Activated naive CD8-positive, alpha-beta T cell treated with anti-CD3 and anti-CD28 coated beads, Interleukin-2, amount 10 ng/mL, durations not matched to agents 7 days and 5 days (primary cell): ENCODE measurements at regions not wholly inside any gene's neighbourhood (a gene's known extent, or its start where the extent isn't known, plus 50 kb on each side); places are given as distances from the start of the nearest gene placed in this dataset.

Experiments used
- ATAC-seq: fragments of 150-1000 bp; cut with Tn5 transposase; one replicate; pipeline ENCODE4 v1.10.0; 2021; ENCODE audit warnings: low read depth, moderate library complexity
- POLR2A ChIA-PET: fragments of 350-600 bp; sonication (Branson Sonifier 250); formaldehyde crosslinking; loops from one replicate; lab custom pipeline; 2021; ENCODE audit warnings: antibody characterized with exemption; lab: Charles Lee
- DNase-seq: peaks from one replicate; pipeline ENCODE4 v3.0.0; 2021
- H3K27ac Mint-ChIP-seq: one replicate; pipeline ENCODE4 v1.8.0; 2022; ENCODE audit warnings: mild to moderate bottlenecking, mixed read lengths
- H3K27me3 Mint-ChIP-seq: one replicate; pipeline ENCODE4 v1.8.0; 2022; ENCODE audit warnings: mild to moderate bottlenecking, moderate library complexity, mixed read lengths
- H3K36me3 Mint-ChIP-seq: one replicate; pipeline ENCODE4 v1.8.0; 2021; ENCODE audit warnings: mild to moderate bottlenecking, mixed read lengths
- H3K4me1 Mint-ChIP-seq: one replicate; pipeline ENCODE4 v1.8.0; 2021; ENCODE audit warnings: mixed read lengths
- H3K4me3 Mint-ChIP-seq: one replicate; pipeline ENCODE4 v1.8.0; 2022; ENCODE audit warnings: mild to moderate bottlenecking, moderate library complexity, mixed read lengths
- H3K9me3 Mint-ChIP-seq: one replicate; pipeline ENCODE4 v1.8.0; 2021; ENCODE audit warnings: mixed read lengths

DNA sequence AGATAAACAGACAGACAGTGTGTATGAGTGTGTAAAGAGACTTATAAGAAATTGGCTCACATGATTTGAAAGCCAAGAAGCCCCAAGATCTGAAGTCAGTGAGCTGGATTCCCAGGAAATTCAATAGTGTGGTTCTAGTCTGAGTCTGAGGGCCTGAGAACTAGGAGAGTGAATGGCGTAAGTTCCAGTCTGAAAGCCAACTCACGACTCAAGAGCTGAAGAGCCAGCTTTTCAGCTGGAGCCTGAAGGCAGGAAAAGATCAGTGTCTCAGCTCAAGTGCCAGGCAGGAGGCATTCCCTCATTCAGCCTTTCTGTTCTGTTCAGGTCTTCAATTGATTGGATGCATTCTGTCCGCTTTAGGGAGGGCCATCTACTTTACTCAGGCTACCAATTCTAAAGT is 257.2 kb downstream of the PLPP3 start:
- no peak for ATAC-seq
- POLR2A ChIA-PET: no interaction called here
- H3K4me3 Mint-ChIP-seq: no peak overlapping the region

DNA sequence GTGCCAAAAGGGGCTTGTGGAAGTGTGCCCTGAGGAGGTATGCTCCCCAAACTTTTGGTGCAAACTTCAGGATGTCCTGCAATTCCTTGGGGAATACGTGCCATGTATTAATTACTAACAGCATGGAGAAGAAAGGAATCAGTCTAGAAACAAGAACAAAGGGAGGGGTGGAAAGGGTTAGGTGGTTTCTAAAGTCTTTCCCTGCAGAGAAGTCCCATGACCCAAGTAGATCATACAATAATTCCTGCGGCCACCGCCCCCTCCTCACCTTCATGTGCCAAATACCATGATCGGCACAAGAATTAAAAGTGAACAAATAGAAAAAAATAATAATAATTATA is 258.2 kb downstream of the PLPP3 start:
- no peaks in the 10 kb centered on the region for H3K4me1 Mint-ChIP-seq
- DNase-seq (no peak), ATAC-seq (no peak)
- H3K27ac Mint-ChIP-seq: no peak overlapping the region
- H3K36me3 Mint-ChIP-seq: no peaks in the 10 kb centered on the region
- no peak overlapping the region for H3K4me3 Mint-ChIP-seq
- POLR2A ChIA-PET: no interaction called here
- no peaks in the 10 kb centered on the region for H3K9me3 Mint-ChIP-seq
- H3K27me3 Mint-ChIP-seq: no peaks in the 10 kb centered on the region

More for the DNA sequence above, 257.2 kb downstream of the PLPP3 start:
- no peak for DNase-seq
- Mint-ChIP-seq H3K27me3 (no peaks in the 10 kb centered on the region), H3K4me1 (no peaks in the 10 kb centered on the region), H3K36me3 (no peaks in the 10 kb centered on the region), H3K27ac (no peak overlapping the region), H3K9me3 (no peaks in the 10 kb centered on the region)

DNA sequence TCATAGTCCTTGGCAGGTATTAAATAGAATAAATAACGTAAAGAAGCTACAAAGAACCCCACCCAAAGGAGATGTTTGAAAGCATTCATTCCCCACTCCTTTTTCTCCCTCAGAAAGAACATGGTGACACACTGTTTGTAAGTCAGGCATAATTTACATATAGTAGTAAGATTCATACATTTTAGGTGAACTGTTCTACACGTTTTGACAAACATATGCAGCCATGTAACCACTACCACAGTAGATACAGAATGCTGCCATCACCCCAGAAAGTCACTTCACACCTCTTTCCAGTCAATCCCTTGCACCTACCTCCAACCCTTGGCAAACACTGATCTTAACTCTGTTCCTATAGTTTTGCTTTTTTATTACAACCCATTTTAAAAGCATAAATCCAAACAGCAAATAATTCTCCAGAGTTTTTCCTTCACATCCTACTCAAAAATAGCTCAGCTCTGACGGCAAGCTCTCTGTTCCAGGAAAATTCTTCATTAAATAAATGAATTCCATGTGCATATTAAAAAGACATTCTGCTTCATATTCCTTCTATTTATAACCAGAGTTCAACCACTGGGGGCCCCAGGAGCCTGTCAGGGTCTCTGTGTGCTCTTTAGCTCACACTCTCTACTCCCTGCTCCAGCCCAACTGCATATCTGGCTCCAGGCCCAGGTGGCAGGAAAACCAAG is 258.8 kb downstream of the PLPP3 start:
- POLR2A ChIA-PET: no interaction called here
- Mint-ChIP-seq H3K4me1 (no peaks in the 10 kb centered on the region), H3K36me3 (no peaks in the 10 kb centered on the region), H3K27ac (no peak overlapping the region), H3K4me3 (no peak overlapping the region), H3K27me3 (no peaks in the 10 kb centered on the region), H3K9me3 (no peaks in the 10 kb centered on the region)
- DNase-seq: no peak
- no peak for ATAC-seq

DNA sequence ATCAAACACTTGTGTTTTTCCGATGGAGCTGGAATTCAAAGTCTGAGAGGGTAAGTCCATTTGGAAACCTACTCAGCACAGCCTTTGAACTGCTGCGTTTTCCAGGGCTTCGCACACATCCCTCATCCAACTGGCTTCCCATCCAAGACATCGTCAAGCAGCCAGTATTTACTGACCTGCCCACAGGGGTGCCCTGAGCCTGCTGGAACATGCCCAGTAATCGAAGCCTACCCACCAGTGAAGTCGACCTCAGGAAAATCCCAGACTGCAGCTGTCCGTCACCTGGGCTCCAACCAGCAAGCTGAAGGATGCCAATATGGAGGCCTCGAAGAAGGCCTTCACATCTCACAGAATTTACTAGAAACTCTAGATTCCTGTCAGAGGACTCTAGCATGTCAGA is 261.6 kb downstream of the PLPP3 start:
- no peak overlapping the region for H3K27ac Mint-ChIP-seq

DNA sequence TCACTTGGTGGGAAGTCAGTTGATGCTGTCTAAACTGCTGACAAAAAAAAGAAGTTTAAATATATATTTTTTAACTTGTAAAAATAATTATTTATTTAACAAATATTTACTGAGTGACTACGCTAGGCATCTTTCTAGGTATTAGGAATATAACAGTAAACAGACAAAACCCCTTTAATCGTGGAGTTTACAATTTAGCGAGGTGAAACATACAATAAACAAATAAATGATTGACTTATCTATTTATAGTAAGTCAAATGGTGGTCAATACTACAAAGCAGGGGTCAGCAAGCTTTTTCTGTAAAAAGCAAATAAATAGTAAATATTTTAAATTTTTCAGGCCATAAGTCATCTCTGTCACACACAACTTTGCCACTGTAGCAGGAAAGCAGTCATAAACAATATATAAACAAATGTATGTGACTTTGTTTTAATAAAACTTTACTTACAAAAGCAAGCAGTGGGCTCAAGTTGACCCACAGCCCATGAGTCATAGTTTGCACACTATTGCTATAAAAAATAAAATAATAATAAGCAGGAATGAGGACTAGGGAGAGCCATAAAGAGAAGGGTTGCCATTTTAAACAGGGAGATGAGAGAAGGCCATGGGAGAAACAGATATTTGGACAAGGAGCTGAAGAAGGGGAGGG is 263.9 kb downstream of the PLPP3 start:
- Mint-ChIP-seq H3K27ac (no peak overlapping the region), H3K27me3 (no peaks in the 10 kb centered on the region), H3K4me3 (no peak overlapping the region), H3K36me3 (no peaks in the 10 kb centered on the region), H3K4me1 (no peaks in the 10 kb centered on the region), H3K9me3 (peaks cover 2% of the 10 kb centered on the region)
- no peak for ATAC-seq
- no peak for DNase-seq
- POLR2A ChIA-PET: no interaction called here

More for the DNA sequence above, 261.6 kb downstream of the PLPP3 start:
- Mint-ChIP-seq H3K4me1 (no peaks in the 10 kb centered on the region), H3K4me3 (no peak overlapping the region), H3K9me3 (peaks cover 2% of the 10 kb centered on the region), H3K27me3 (no peaks in the 10 kb centered on the region), H3K36me3 (no peaks in the 10 kb centered on the region)
- POLR2A ChIA-PET: no interaction called here
- ATAC-seq (no peak), DNase-seq (no peak)

DNA sequence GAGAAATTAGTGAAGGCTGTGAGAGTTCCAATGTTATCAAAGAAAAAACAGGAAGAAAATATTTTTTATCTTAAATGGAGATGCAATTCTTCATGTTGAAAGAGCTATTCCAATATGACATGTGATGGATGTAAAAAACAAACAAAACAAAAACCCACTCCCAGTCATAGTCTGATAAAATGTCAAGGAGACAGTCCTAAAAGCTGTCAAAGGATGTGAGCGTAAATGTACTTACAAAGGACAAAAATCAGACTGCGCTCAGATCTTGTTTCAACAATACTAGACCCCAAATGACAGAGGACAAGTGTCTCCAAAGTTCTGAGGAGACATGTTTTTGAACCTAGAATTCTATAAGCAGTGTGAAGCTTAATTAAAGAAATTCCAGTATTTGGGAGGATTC is 265.8 kb downstream of the PLPP3 start:
- POLR2A ChIA-PET: no interaction called here
- Mint-ChIP-seq H3K4me3 (no peak overlapping the region), H3K27me3 (no peaks in the 10 kb centered on the region), H3K9me3 (peaks cover 2% of the 10 kb centered on the region), H3K4me1 (no peaks in the 10 kb centered on the region), H3K36me3 (no peaks in the 10 kb centered on the region), H3K27ac (no peak overlapping the region)
- DNase-seq: no peak
- no peak for ATAC-seq

DNA sequence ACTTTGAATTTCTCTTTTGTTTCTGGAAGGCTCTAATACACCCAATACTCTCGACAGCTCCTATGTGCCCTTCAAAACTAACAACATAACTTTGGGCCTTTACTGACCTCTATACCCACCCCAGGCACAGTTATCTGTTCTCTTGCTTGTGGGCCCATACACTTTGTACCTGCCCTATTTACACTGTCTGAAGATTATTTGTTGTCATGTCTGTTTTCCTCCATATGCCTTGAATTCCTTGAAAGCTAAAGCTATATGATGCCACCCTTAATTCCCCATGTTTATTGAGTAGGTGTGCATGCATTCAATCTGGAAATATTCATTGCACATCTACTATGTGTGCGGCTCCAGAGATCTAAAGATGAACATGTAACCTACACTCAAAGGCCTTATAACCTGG is 267.6 kb downstream of the PLPP3 start:
- ATAC-seq (no peak), DNase-seq (no peak)
- Mint-ChIP-seq H3K4me3 (no peak overlapping the region), H3K9me3 (peaks cover 4% of the 10 kb centered on the region), H3K4me1 (no peaks in the 10 kb centered on the region), H3K27me3 (no peaks in the 10 kb centered on the region), H3K36me3 (no peaks in the 10 kb centered on the region), H3K27ac (no peak overlapping the region)
- POLR2A ChIA-PET: no interaction called here

DNA sequence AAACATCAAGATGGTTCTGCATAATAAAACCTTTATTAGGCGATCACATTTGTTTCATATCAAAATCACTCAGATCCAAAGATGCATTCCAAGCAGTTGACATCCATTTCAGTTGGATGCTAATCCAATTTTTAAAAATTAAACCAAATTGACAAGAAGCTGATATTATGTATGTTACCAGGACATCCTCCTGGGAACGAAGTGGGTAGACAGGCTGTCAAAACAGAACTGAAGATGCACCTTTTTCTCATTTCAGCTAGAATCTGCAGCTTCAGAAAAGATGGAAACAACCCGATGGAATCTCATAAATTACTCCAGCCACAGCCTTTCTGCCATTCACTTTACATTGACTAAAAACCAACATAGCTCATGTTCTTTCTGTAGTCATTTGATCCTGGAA is 268.4 kb downstream of the PLPP3 start:
- no peaks in the 10 kb centered on the region for H3K36me3 Mint-ChIP-seq

DNA sequence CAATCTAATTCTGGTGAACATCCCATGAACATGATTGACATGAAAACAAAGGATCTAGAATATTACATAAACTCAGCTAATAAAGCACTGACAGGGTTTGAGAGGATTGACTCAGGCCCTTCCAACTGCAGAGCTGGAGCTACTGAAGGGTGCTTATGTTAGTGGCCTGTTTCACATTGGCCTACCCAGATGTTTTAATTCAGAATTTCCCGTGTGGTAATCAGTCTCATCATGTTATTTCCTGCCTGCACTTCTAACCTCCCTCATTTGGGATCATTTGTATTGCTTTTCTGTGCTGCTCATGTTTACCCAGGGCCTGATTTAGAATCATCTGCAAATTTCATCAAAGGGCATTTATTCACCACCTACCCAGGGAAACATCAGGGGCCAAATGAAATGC is 270.3 kb downstream of the PLPP3 start:
- peaks cover 4% of the 10 kb centered on the region for H3K9me3 Mint-ChIP-seq
- POLR2A ChIA-PET: no interaction called here
- ATAC-seq (no peak), DNase-seq (no peak)
- no peaks in the 10 kb centered on the region for H3K4me1 Mint-ChIP-seq
- H3K27ac Mint-ChIP-seq: no peak overlapping the region
- H3K36me3 Mint-ChIP-seq: no peaks in the 10 kb centered on the region
- no peaks in the 10 kb centered on the region for H3K27me3 Mint-ChIP-seq
- H3K4me3 Mint-ChIP-seq: no peak overlapping the region

More for the DNA sequence above, 268.4 kb downstream of the PLPP3 start:
- Mint-ChIP-seq H3K4me1 (no peaks in the 10 kb centered on the region), H3K27ac (no peak overlapping the region), H3K4me3 (no peak overlapping the region), H3K27me3 (no peaks in the 10 kb centered on the region), H3K9me3 (peaks cover 4% of the 10 kb centered on the region)
- ATAC-seq (no peak), DNase-seq (no peak)
- POLR2A ChIA-PET: no interaction called here

DNA sequence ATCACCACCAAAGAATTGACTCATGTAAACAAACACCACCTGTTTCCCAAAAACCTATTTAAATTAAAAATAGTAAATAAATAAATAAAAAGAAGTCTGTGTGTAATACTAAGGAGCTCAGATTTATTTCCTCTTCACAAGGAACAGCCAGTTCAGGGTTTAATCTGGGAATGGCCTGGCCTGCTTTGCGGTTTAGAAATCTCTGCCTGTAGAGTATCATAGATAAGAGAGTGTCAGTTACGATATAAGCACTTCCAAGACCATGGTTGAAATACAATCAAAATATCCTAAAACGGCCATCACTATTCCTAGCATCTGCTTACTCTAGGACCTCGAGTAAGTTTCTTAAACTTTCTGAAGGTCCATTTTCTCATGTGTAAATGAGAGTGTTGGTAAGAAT is 274.4 kb downstream of the PLPP3 start:
- Mint-ChIP-seq H3K27me3 (no peaks in the 10 kb centered on the region), H3K9me3 (peaks cover 2% of the 10 kb centered on the region), H3K27ac (no peak overlapping the region), H3K4me1 (no peaks in the 10 kb centered on the region), H3K4me3 (no peak overlapping the region), H3K36me3 (no peaks in the 10 kb centered on the region)
- POLR2A ChIA-PET: no interaction called here
- no peak for ATAC-seq
- no peak for DNase-seq

DNA sequence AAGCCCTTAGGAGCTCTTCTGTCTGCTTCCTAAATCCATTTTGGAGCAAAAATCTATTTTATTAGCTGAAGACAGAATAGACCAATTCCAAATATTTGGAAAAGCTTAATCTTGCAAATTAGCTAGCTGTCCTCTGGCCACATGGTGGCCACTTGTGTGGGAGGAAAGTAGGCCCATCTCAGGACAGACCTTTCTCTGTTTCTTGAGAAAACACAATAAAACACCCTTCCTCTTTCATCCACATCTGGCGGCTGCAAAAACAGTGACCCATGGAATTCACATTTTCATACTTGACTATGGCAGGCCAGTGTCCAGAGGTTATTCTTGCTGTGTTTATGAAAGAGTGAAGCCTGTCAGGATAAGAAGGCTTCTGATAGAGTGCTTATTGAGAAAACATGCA is 275.6 kb downstream of the PLPP3 start:
- Mint-ChIP-seq H3K27ac (no peak overlapping the region), H3K4me1 (no peaks in the 10 kb centered on the region), H3K4me3 (no peak overlapping the region), H3K27me3 (no peaks in the 10 kb centered on the region), H3K9me3 (peaks cover 2% of the 10 kb centered on the region), H3K36me3 (no peaks in the 10 kb centered on the region)
- DNase-seq: no peak
- no peak for ATAC-seq
- POLR2A ChIA-PET: no interaction called here

DNA sequence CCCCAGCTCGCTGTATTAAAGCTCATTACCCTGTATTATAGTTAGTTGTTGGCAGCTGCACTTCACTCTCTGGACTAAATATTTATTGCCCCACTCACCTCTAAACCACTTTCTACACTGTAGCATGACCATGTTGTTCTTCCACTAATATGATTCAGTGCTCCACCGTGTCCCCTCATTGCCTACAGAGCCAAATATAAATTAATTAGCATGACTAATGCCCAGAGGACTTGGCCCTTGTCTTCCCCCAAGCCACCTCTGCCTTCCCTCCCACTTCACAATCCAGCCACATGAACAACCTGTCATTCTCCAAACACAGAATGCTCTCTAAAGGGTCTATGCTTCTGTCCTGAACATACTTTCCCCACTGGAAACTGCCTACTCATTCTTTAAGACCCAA is 276.5 kb downstream of the PLPP3 start:
- Mint-ChIP-seq H3K4me1 (no peaks in the 10 kb centered on the region), H3K27ac (no peak overlapping the region), H3K36me3 (no peaks in the 10 kb centered on the region), H3K27me3 (no peaks in the 10 kb centered on the region), H3K4me3 (no peak overlapping the region), H3K9me3 (peaks cover 2% of the 10 kb centered on the region)
- POLR2A ChIA-PET: no interaction called here
- no peak for ATAC-seq
- DNase-seq: no peak

DNA sequence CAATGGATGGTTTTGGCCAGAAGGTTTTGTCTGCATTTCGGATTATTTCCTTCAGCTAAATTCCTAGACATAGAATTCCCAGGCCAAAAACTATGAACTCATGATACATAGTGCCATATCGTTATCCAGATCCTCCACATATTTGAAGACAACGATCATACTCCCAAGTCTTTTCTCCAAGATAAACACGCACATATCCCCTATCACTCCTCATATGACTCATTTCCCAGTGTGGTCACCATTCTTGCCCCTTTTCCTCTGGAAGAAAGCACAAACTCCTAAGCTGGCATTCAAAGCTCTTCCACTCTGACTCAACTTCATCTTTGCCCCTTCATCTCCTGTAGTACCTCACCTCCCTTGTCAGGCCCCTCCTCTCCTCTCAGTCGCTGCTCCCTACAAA is 277.6 kb downstream of the PLPP3 start:
- H3K4me1 Mint-ChIP-seq: no peaks in the 10 kb centered on the region
- H3K27ac Mint-ChIP-seq: no peak overlapping the region
- no peaks in the 10 kb centered on the region for H3K27me3 Mint-ChIP-seq
- no peak overlapping the region for H3K4me3 Mint-ChIP-seq
- H3K36me3 Mint-ChIP-seq: no peaks in the 10 kb centered on the region
- H3K9me3 Mint-ChIP-seq: no peaks in the 10 kb centered on the region
- POLR2A ChIA-PET: no interaction called here
- DNase-seq (no peak), ATAC-seq (no peak)

DNA sequence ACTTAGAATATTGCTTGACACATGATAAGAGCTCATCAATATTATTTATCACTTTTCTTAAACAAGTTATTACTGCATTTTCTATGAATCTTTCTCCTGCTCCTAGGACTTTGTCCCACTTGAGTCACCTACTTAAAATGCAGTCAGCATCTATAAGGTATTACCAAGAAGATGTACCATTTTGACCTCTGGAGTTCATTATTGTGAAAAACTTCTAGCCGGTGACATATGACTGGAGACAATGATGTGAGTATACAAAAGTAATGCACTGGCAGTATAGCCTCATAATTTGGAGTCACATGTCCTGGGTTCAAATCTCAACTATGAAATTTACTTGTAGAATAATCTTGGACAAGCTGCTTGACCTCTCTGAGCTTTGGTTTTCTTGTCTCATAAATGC is 278.5 kb downstream of the PLPP3 start:
- Mint-ChIP-seq H3K36me3 (no peaks in the 10 kb centered on the region), H3K9me3 (no peaks in the 10 kb centered on the region), H3K27me3 (no peaks in the 10 kb centered on the region), H3K4me1 (peaks cover 2% of the 10 kb centered on the region), H3K4me3 (no peak overlapping the region), H3K27ac (no peak overlapping the region)
- DNase-seq: no peak
- POLR2A ChIA-PET: no interaction called here
- no peak for ATAC-seq
